ENCODE measurements at regions not wholly inside any gene's neighbourhood (a gene's known extent, or its start where the extent isn't known, plus 50 kb on each side); places are given as distances from the start of the nearest gene placed in this dataset.
A peak's percentile ranks its signal among the peaks of the same experiment; 100 is the strongest.

GRCh38 chr5:2895196-2895595 is 143.7 kb upstream of the IRX2 start:
- Mint-ChIP-seq H3K4me1 (ENCODE audit: unreplicated experiment) (no peaks in the 10 kb centered on the region), H3K9me3 (ENCODE audit: unreplicated experiment) (peaks cover 29% of the 10 kb centered on the region), H3K27ac (ENCODE audit: unreplicated experiment) (no peak overlapping the region), H3K27me3 (ENCODE audit: unreplicated experiment) (no peaks in the 10 kb centered on the region), H3K4me3 (ENCODE audit: unreplicated experiment) (no peak overlapping the region), H3K36me3 (ENCODE audit: unreplicated experiment) (no peaks in the 10 kb centered on the region)
- TF ChIP-seq CTCF (IDR thresholded peaks at IDR 0.05): no peak
- DNase-seq (ENCODE audit: extremely low spot score, unreplicated experiment): peak; percentile 66

GRCh38 chr5:2894736-2895135 is 143.3 kb upstream of the IRX2 start:
- Mint-ChIP-seq H3K4me3 (ENCODE audit: unreplicated experiment) (no peak overlapping the region), H3K9me3 (ENCODE audit: unreplicated experiment) (peaks cover 33% of the 10 kb centered on the region), H3K27me3 (ENCODE audit: unreplicated experiment) (no peaks in the 10 kb centered on the region), H3K27ac (ENCODE audit: unreplicated experiment) (no peak overlapping the region), H3K36me3 (ENCODE audit: unreplicated experiment) (no peaks in the 10 kb centered on the region), H3K4me1 (ENCODE audit: unreplicated experiment) (no peaks in the 10 kb centered on the region)
- TF ChIP-seq CTCF (IDR thresholded peaks at IDR 0.05): no peak
- peak; percentile 54 for DNase-seq (ENCODE audit: extremely low spot score, unreplicated experiment)

GRCh38 chr5:2894316-2894715 is 142.8 kb upstream of the IRX2 start:
- no peaks in the 10 kb centered on the region for H3K4me1 Mint-ChIP-seq (ENCODE audit: unreplicated experiment)
- TF ChIP-seq CTCF (IDR thresholded peaks at IDR 0.05): no peak
- no peak overlapping the region for H3K4me3 Mint-ChIP-seq (ENCODE audit: unreplicated experiment)
- DNase-seq (ENCODE audit: extremely low spot score, unreplicated experiment): peak; percentile 53
- no peaks in the 10 kb centered on the region for H3K36me3 Mint-ChIP-seq (ENCODE audit: unreplicated experiment)
- no peak overlapping the region for H3K27ac Mint-ChIP-seq (ENCODE audit: unreplicated experiment)
- H3K9me3 Mint-ChIP-seq (ENCODE audit: unreplicated experiment): peaks cover 35% of the 10 kb centered on the region
- H3K27me3 Mint-ChIP-seq (ENCODE audit: unreplicated experiment): no peaks in the 10 kb centered on the region

- no peak overlapping the region for H3K4me3 Mint-ChIP-seq (ENCODE audit: unreplicated experiment)
- H3K4me1 Mint-ChIP-seq (ENCODE audit: unreplicated experiment): no peaks in the 10 kb centered on the region
- H3K27me3 Mint-ChIP-seq (ENCODE audit: unreplicated experiment): no peaks in the 10 kb centered on the region
- no peak for TF ChIP-seq CTCF (IDR thresholded peaks at IDR 0.05)
- H3K9me3 Mint-ChIP-seq (ENCODE audit: unreplicated experiment): peaks cover 35% of the 10 kb centered on the region
- H3K36me3 Mint-ChIP-seq (ENCODE audit: unreplicated experiment): no peaks in the 10 kb centered on the region
- DNase-seq (ENCODE audit: extremely low spot score, unreplicated experiment): peak; percentile 56
- H3K27ac Mint-ChIP-seq (ENCODE audit: unreplicated experiment): no peak overlapping the region
Observed at GRCh38 chr5:2892466-2893000, 141.1 kb upstream of the IRX2 start.

GRCh38 chr5:2891781-2892180 is 140.3 kb upstream of the IRX2 start:
- H3K9me3 Mint-ChIP-seq (ENCODE audit: unreplicated experiment): peaks cover 38% of the 10 kb centered on the region
- H3K4me1 Mint-ChIP-seq (ENCODE audit: unreplicated experiment): no peaks in the 10 kb centered on the region
- TF ChIP-seq CTCF (IDR thresholded peaks at IDR 0.05): no peak
- H3K36me3 Mint-ChIP-seq (ENCODE audit: unreplicated experiment): no peaks in the 10 kb centered on the region
- no peak overlapping the region for H3K27ac Mint-ChIP-seq (ENCODE audit: unreplicated experiment)
- DNase-seq (ENCODE audit: extremely low spot score, unreplicated experiment): peak; percentile 34
- no peak overlapping the region for H3K4me3 Mint-ChIP-seq (ENCODE audit: unreplicated experiment)
- no peaks in the 10 kb centered on the region for H3K27me3 Mint-ChIP-seq (ENCODE audit: unreplicated experiment)
